Panc1 (cell line): ENCODE measurements at regions not wholly inside any gene's neighbourhood (a gene's known extent, or its start where the extent isn't known, plus 50 kb on each side); places are given as distances from the start of the nearest gene placed in this dataset.

Experiments
- ATAC-seq: fragments of 200-7000 bp; cut with Tn5 transposase; 2 replicates; pipeline ENCODE4 v1.9.1; 2020; ENCODE audit warnings: mild to moderate bottlenecking, moderate library complexity
- BruUV-seq: library from RNA; stranded (reverse); fragments of 400-500 nt; replicated peaks from 2 replicates; lab custom pipeline; 2021; lab: Mats Ljungman, UMichigan
- CTCF ChIA-PET: fragments of 300-600 bp; sonication (Branson Sonifier 250); formaldehyde crosslinking; loops from one replicate; lab custom pipeline; 2022; ENCODE audit warnings: antibody characterized with exemption; lab: Charles Lee
- POLR2A ChIA-PET: fragments of 300-600 bp; sonication (Branson Sonifier 250); formaldehyde crosslinking; loops from one replicate; lab custom pipeline; 2022; ENCODE audit warnings: antibody characterized with exemption; lab: Charles Lee
- DNase-seq: peaks from one replicate; pipeline ENCODE4 v3.0.0-alpha.2; 2010; ENCODE audit warnings: low read depth, low spot score
- H3K27ac ChIP-seq: 2 replicates; pipeline ENCODE4 v1.5.1; 2011; ENCODE audit warnings: mild to moderate bottlenecking, low read length, inconsistent platforms
- H3K27me3 ChIP-seq: fragments of 200-500 bp; sonication (Bioruptor generic); 2 replicates; pipeline ENCODE4 v1.6.0; 2014; ENCODE audit warnings: low read length, inconsistent platforms; ENCODE audit not compliant: control insufficient read depth, insufficient read depth
- H3K36me3 ChIP-seq: fragments of 200-500 bp; sonication (Bioruptor generic); 2 replicates; pipeline ENCODE4 v1.5.1; 2014; ENCODE audit warnings: inconsistent platforms, mild to moderate bottlenecking, low read length, moderate library complexity; ENCODE audit not compliant: control insufficient read depth, insufficient read depth
- H3K4me1 ChIP-seq: 2 replicates; pipeline ENCODE4 v1.5.1; 2011; ENCODE audit warnings: inconsistent platforms, mild to moderate bottlenecking, low read length, moderate library complexity; ENCODE audit not compliant: control insufficient read depth, insufficient read depth
- H3K4me3 ChIP-seq, 2 experiments: 2 replicates each; pipeline ENCODE4 v1.5.1; 2011 to 2012; ENCODE audit warnings: low read depth in 2 of 2, low read length in 2 of 2, mild to moderate bottlenecking in 2 of 2, inconsistent platforms in 1 of 2, moderate library complexity in 1 of 2
- H3K9me3 ChIP-seq: fragments of 200-500 bp; sonication (Bioruptor generic); 2 replicates; pipeline ENCODE4 v1.5.1; 2014; ENCODE audit warnings: low read depth, mild to moderate bottlenecking, inconsistent platforms, low read length, moderate library complexity; ENCODE audit not compliant: control insufficient read depth, insufficient read depth
- CTCF ChIP-seq: fragments of 450-650 bp; IDR thresholded peaks from 2 replicates; pipeline ENCODE4 v1.5.1; 2017; ENCODE audit warnings: mild to moderate bottlenecking
- POLR2AphosphoS5 ChIP-seq: IDR thresholded peaks from 2 replicates; pipeline ENCODE4 v1.6.1; 2012; ENCODE audit warnings: mild to moderate bottlenecking, low read depth, low read length, moderate library complexity
- REST ChIP-seq, 2 experiments: IDR thresholded peaks; 2 replicates each; pipeline ENCODE4 v1.6.1; 2011 to 2012; ENCODE audit warnings: low read depth in 2 of 2, control low read depth in 1 of 2, low read length in 1 of 2, mild to moderate bottlenecking in 1 of 2, moderate library complexity in 1 of 2; ENCODE audit not compliant: insufficient read depth in 1 of 2
- SIN3A ChIP-seq: IDR thresholded peaks from 2 replicates; pipeline ENCODE4 v1.6.1; 2012; ENCODE audit warnings: low read depth, mild to moderate bottlenecking, low read length, moderate library complexity, borderline replicate concordance; ENCODE audit not compliant: insufficient read depth
- TCF7L2 ChIP-seq: IDR thresholded peaks from 2 replicates; pipeline ENCODE4 v1.6.1; 2011; ENCODE audit warnings: mild to moderate bottlenecking, low read depth, low read length, inconsistent platforms
- in situ Hi-C: cut with HindIII; loops from 2 replicates; pipeline ENCODE4 v1.10.0; 2016; ENCODE audit warnings: low sequenced_read_pairs, low pct_unique_long_range_greater_than_20kb
- intact Hi-C: fragments of 100-400 bp; cut with micrococcal nuclease; formaldehyde crosslinking; loops from one replicate; pipeline ENCODE4 v1.10.0; 2022; ENCODE audit not compliant: unreplicated experiment

GRCh38 chr20:48393737-48394314, 434.0 kb downstream of the PREX1 start:
- CTCF ChIA-PET = no interaction called here
- peaks cover 11% of the 10 kb centered on the region for H3K27me3 ChIP-seq
- no peak for TF ChIP-seq TCF7L2
- no peak for TF ChIP-seq POLR2AphosphoS5
- no peak for TF ChIP-seq REST (IDR thresholded peaks at IDR 0.05; ENCODE audit: insufficient read depth in 1 of 2, low read depth in 2 of 2, low read length in 1 of 2)
- no TSS peak for BruUV-seq
- no peak for ATAC-seq
- no peaks in the 10 kb centered on the region; the same call in 1 of the 2 replicates for H3K4me1 ChIP-seq
- POLR2A ChIA-PET = no interaction called here
- in situ Hi-C loops (no loop called here), intact Hi-C loops (no loop called here)
- no peak overlapping the region for H3K4me3 ChIP-seq
- no peaks in the 10 kb centered on the region for H3K9me3 ChIP-seq
- DNase-seq = no peak
- H3K36me3 ChIP-seq = no peaks in the 10 kb centered on the region
- H3K27ac ChIP-seq = no peak overlapping the region

GRCh38 chr20:48393311-48393685, 434.5 kb downstream of the PREX1 start:
- peaks cover 11% of the 10 kb centered on the region for H3K27me3 ChIP-seq
- in situ Hi-C loops = no loop called here
- no peaks in the 10 kb centered on the region for H3K4me1 ChIP-seq
- intact Hi-C loops = no loop called here
- DNase-seq (no peak), ATAC-seq (no peak)
- H3K36me3 ChIP-seq = no peaks in the 10 kb centered on the region
- CTCF ChIA-PET = no interaction called here
- H3K4me3 ChIP-seq = no peak overlapping the region
- TF ChIP-seq POLR2AphosphoS5 = no peak
- no peak for TF ChIP-seq SIN3A
- no peak for TF ChIP-seq REST (IDR thresholded peaks at IDR 0.05; ENCODE audit: insufficient read depth in 1 of 2, low read depth in 2 of 2, low read length in 1 of 2)
- TF ChIP-seq TCF7L2 = no peak
- no peak for TF ChIP-seq CTCF
- no peaks in the 10 kb centered on the region for H3K9me3 ChIP-seq
- no peak overlapping the region for H3K27ac ChIP-seq
- no TSS peak for BruUV-seq
- POLR2A ChIA-PET = no interaction called here
